Transverse colon (tissue), 3 donors: ENCODE measurements at regions not wholly inside any gene's neighbourhood (a gene's known extent, or its start where the extent isn't known, plus 50 kb on each side); places are given as distances from the start of the nearest gene placed in this dataset.

Experiments used
- EP300 ChIP-seq: sonication (generic); formaldehyde crosslinking; IDR thresholded peaks from one replicate; pipeline ENCODE4 v1.6.1; 2017; ENCODE audit warnings: antibody characterized with exemption, low read depth
- POLR2A ChIP-seq: fragments of 450-650 bp; IDR thresholded peaks from one replicate; pipeline ENCODE4 v1.6.1; 2016; ENCODE audit warnings: antibody characterized with exemption, mild to moderate bottlenecking, moderate library complexity
- TF ChIP-seq, protein P1 (sequence below), 5 experiments: fragments of 200-600 bp in 3 of 5; fragments of 450-650 bp in 2 of 5; sonication (generic) in 3 of 5; IDR thresholded peaks; 1 replicate in 2 of 5; 2 replicates in 3 of 5; pipeline ENCODE4 v1.5.1; 2016 to 2017; ENCODE audit warnings: antibody characterized with exemption in 5 of 5, inconsistent platforms in 3 of 5, mild to moderate bottlenecking in 2 of 5, moderate library complexity in 1 of 5

GRCh38 chr11:37560346-37560745 lies 962.3 kb upstream of the RAG2 start:
- TF ChIP-seq POLR2A (no peak), EP300 (no peak)
- TF ChIP-seq, protein P1, sequence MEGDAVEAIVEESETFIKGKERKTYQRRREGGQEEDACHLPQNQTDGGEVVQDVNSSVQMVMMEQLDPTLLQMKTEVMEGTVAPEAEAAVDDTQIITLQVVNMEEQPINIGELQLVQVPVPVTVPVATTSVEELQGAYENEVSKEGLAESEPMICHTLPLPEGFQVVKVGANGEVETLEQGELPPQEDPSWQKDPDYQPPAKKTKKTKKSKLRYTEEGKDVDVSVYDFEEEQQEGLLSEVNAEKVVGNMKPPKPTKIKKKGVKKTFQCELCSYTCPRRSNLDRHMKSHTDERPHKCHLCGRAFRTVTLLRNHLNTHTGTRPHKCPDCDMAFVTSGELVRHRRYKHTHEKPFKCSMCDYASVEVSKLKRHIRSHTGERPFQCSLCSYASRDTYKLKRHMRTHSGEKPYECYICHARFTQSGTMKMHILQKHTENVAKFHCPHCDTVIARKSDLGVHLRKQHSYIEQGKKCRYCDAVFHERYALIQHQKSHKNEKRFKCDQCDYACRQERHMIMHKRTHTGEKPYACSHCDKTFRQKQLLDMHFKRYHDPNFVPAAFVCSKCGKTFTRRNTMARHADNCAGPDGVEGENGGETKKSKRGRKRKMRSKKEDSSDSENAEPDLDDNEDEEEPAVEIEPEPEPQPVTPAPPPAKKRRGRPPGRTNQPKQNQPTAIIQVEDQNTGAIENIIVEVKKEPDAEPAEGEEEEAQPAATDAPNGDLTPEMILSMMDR (IDR thresholded peaks at IDR 0.05): no peak
